GM18502 (cell line): ENCODE measurements at regions not wholly inside any gene's neighbourhood (a gene's known extent, or its start where the extent isn't known, plus 50 kb on each side); places are given as distances from the start of the nearest gene placed in this dataset.

ENCODE experiments used
- ATAC-seq: cut with Tn5 transposase; IDR thresholded peaks from one replicate; pipeline ENCODE4 v1.9.1; 2021; ENCODE audit warnings: mild to moderate bottlenecking; ENCODE audit not compliant: unreplicated experiment, poor library complexity

DNA sequence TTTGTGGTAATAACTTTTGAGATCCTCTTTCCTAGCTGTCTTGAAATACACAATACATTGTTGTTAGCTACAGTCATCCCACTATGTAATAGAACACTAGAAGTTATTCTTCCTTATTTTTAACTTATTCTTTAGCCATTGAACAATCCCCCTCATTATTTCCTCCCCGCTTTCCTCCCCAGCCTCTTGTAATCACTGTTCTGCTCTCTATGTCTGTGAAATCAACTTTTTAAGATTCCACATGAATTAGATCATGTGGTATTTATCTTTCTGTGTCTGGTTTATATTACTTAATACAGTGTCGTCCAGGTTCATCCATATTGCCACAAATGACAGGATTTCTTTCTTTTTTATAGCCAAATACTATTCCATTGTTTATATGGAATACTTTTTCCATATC, 72.9 kb downstream of the SLC10A2 start:
- no peak for ATAC-seq

- ATAC-seq: no peak
These were observed 82.0 kb downstream of the SLC10A2 start for GRCh38 chr13:102984210-102984609.

DNA sequence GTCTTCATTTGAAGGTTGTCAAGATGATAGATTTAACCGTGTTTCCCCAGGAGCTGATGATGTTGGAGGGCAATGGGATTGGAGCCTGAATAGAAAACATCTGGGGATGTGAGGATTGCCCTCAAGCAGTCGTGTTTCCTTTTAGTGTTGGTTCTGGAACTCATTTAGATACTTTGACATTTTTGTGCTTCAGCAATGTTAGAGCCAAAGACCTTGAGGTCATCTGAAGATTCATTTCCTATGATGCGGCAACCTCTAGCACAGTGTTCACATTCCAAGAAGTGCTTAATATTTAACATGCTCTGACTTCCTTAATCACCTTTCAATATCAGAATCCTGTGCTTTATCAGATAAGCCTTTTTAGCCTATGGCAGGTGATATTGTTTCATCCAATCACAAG, 82.7 kb downstream of the SLC10A2 start:
- no peak for ATAC-seq

GRCh38 chr13:102980331-102980982, 85.8 kb downstream of the SLC10A2 start:
- ATAC-seq: no peak

- ATAC-seq: no peak
These were observed 88.0 kb downstream of the SLC10A2 start for GRCh38 chr13:102978168-102978567.

- no peak for ATAC-seq
These were observed 88.7 kb downstream of the SLC10A2 start for GRCh38 chr13:102977471-102977870.

GRCh38 chr13:102974317-102975087, 91.7 kb downstream of the SLC10A2 start:
- no peak for ATAC-seq

DNA sequence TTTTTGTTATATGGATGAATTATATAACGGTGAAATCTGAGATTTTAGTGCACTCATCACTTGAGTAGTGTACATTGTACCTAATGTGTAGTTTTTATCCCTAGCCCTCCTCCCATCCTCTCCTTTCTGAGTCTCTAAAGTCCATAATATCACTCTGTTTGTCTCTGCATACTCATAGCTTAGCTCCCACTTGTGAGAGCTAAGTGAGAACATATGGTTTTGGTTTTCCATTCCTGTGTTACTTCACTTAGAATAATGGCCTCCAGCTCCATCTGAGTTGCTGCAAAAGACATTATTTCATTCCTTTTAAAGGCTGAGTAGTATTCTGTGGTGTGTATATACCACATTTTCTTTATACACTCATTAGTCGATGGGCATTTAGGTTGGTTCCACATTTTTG, 94.0 kb downstream of the SLC10A2 start:
- no peak for ATAC-seq

DNA sequence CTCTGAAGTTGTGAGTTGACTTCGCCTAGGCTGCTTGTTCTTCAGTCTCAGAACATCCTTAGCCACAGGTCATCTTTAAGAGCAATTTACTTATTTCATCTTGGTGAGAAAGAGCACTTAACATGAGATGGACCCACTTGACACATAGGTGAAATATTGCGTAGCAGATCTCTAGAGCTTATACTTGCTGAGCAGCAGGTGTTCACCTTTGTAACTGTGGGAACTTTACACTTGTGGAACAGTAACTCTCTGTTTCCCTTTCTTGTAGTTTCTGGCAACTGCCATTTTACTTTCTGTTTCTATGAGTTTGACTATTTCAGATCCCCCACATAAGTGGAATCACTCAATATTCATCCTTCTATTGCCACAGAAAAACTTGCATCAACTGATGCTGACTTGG, 95.7 kb downstream of the SLC10A2 start:
- ATAC-seq: peak; percentile 99

DNA sequence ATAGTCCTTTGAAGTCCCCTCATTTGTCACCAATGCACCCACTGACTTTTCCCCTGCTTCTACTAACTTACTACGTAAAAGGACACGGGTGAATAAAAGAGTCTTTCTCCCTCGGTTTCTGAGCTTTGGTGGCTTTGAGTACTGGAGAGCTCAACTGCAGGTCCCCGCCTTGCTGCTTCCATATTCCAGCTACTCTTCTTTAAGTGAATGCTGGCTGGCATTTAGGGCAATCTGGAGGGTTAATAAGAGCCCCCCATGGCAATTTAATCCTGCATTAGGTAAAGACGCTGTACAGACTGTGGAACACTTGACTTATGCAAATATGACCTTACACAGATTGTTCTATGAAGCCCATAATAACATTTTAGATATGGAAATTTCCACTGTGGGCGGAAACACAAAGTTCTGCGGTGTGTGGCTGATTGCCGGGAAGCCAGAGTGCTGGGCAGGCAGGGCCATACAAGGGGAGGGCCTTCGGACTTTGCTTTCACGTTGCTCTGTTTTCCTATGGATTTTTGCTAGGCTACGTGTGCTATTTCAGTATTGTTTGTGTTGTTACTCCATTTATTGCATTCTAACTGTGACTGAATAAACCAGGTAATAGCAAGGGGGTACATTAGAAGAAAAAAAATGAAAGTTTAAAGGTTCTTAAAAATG, 97.5 kb downstream of the SLC10A2 start:
- no peak for ATAC-seq

DNA sequence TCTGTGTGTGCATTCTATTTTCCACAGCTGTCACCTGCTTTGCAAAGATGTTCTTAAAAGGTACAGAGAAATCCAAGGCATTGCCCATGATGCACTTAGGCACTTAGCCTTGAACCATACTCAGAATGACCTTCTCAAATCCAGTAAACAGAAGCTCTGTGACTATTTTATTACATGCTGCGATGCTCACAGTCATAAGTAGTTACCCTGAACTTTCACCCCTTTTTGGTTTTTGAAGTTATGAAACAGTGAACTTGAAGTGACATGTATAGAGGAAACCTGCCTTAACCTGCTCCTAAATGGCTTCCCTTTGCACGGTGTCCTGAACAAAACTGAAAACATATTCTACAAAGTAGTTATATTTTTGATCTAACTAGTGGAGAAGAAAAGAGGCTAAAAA, 100.4 kb downstream of the SLC10A2 start:
- ATAC-seq: no peak

DNA sequence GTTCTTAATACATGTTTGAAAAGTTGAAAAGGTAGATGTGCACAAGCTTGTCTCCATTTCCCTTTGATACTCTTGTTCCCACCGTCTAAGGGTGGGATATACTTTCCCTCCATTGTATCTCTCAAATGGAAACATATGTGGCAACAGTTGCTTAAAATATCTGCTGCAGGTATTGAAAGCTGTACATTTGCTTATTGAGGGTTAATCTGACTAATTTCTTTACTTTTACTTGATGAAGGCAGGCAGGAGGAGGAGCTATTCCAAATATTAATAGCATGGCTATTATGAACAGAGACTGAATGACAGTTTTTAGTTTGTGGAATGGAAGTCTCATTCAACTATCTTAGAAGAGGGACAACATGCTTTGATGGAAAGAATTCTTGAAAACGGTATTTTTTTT, 103.8 kb downstream of the SLC10A2 start:
- ATAC-seq: peak; percentile 66

DNA sequence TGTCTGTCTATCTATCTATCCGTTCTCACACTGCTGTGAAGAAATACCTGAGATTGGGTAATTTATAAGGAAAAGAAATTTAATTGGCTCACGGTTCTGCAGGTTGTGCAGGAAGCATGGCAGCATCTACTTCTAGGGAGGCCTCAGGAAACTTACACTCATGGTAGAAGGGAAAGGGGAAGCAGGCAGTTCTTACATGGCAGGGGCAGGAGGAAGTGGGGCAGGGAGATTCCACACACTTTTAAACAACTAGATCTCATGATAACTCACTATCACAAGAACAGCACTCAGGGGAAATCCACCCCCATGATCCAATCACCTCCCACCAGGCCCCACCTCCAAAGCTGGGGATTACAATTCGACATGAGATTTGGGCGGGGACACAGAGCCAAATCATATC, 105.3 kb downstream of the SLC10A2 start:
- no peak for ATAC-seq

DNA sequence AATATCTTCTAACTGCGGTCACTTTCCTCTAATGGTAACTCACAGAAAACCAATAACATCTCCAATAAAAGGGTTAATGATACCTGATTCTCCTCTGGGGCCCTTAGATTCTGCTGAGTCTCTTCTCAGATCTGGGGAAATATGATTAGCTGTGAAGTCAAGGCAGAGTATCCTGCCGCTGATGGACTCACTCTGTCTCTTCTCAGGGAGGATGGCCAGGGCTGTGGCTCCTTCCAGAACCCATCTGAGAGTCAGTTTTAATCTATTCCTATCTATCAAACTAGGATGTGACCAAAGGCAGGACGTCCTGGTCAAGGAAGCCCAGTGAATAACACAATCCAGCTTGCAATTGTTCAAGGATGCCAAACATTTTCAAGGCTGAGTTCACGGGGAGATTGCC, 109.8 kb downstream of the SLC10A2 start:
- ATAC-seq: no peak

GRCh38 chr13:102954350-102954749, 108.5 kb downstream of the ERCC5 start:
- ATAC-seq: no peak

GRCh38 chr13:102951808-102952207, 106.0 kb downstream of the ERCC5 start:
- no peak for ATAC-seq

DNA sequence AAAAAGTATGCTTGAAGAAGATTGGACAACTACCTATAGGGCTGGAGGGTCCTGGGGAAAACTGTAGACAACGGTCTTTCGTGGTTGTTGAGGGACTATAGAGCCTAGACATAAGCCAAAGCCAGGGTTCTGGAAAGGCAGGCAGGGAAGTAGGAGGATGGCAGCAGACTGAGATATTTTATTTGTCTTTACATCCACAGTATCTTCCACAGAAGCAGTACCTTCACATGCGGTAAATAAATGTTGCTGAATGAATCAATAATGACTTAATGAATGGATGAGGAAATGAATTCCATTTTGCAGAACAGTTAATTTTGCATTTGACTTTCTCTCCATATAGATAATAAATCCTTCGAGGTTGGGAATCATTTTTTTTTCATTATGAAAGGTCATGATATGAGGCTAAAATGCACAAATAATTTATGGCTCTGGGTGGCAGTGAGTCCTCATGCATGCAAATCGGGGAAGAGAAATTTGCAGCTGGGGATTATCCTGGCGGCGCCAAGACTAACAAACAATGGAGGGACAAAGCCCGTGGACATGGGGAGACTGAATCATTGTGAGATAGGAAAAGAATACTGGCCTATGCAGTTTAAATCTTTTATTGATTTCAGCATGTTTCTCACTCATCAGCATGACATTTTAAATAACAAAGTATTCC, 102.0 kb downstream of the ERCC5 start:
- no peak for ATAC-seq

DNA sequence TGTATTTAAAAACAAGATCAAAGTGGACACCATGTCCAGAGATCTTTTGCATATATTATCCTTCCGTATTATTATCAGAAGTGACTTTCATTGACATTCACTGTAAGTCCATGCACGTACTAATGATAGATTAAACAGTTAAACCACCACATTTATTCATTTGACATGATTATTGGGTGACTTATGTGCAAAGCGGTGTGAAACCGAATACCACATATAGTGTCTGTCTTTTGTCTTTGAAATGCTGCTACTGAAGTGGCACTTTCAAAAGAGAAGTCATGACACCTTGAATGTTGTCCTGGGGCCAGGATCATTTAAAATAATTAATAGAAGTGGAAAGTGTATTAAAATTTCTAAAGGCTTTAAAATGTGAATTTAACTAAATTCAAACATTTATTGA, 100.1 kb downstream of the ERCC5 start:
- no peak for ATAC-seq

- ATAC-seq: no peak
These were observed 99.5 kb downstream of the ERCC5 start for GRCh38 chr13:102945324-102945815.

GRCh38 chr13:102944821-102945220, 99.0 kb downstream of the ERCC5 start:
- ATAC-seq: no peak

- ATAC-seq: no peak
These were observed 94.9 kb downstream of the ERCC5 start for GRCh38 chr13:102940770-102941169.
